Keratinocyte (primary cell): ENCODE measurements at regions not wholly inside any gene's neighbourhood (a gene's known extent, or its start where the extent isn't known, plus 50 kb on each side); places are given as distances from the start of the nearest gene placed in this dataset.
A peak's percentile ranks its signal among the peaks of the same experiment; 100 is the strongest.

Experiments used
- DNase-seq: peaks from one replicate; pipeline ENCODE4 v3.0.0-alpha.2; 2011; ENCODE audit warnings: low read depth, missing footprints, low spot score
- FAIRE-seq: peaks from 2 replicates; lab custom pipeline; 2011; peaks lifted over from hg19 to GRCh38; lab: Jason Lieb, UNC
- H2AFZ ChIP-seq: 2 replicates; pipeline ENCODE4 v1.6.0; 2012; ENCODE audit warnings: low read length, control low read depth, inconsistent platforms; ENCODE audit not compliant: control insufficient read depth
- H3K27ac ChIP-seq: 2 replicates; pipeline ENCODE4 v1.5.1; 2011; ENCODE audit warnings: low read length; ENCODE audit not compliant: control insufficient read depth, insufficient read depth
- H3K27me3 ChIP-seq: 3 replicates; pipeline ENCODE4 v1.6.0; 2011; ENCODE audit warnings: low read length; ENCODE audit not compliant: control insufficient read depth, insufficient read depth; ENCODE audit errors: extremely low read depth
- H3K36me3 ChIP-seq, 2 experiments: 2 replicates in 1 of 2; 3 replicates in 1 of 2; pipeline ENCODE4 v1.5.1; 2011; ENCODE audit warnings: low read length in 2 of 2, mild to moderate bottlenecking in 1 of 2; ENCODE audit not compliant: control insufficient read depth in 2 of 2, insufficient read depth in 2 of 2; ENCODE audit errors: extremely low read depth in 1 of 2
- H3K4me1 ChIP-seq: 3 replicates; pipeline ENCODE4 v1.5.1; 2011; ENCODE audit warnings: low read length; ENCODE audit not compliant: control insufficient read depth, insufficient read depth; ENCODE audit errors: extremely low read depth
- H3K4me2 ChIP-seq: 3 replicates; pipeline ENCODE4 v1.6.0; 2011; ENCODE audit warnings: low read depth, low read length; ENCODE audit not compliant: control insufficient read depth, insufficient read depth; ENCODE audit errors: extremely low read depth
- H3K4me3 ChIP-seq, 3 experiments: fragments of 200-600 bp in 1 of 3; sonication (generic) in 1 of 3; 2 replicates in 2 of 3; 3 replicates in 1 of 3; pipeline ENCODE4 v1.5.1; 2011 to 2016; ENCODE audit warnings: low read length in 3 of 3, mild to moderate bottlenecking in 3 of 3, control low read depth in 2 of 3, inconsistent platforms in 1 of 3, low read depth in 1 of 3, mixed read lengths in 1 of 3, mixed run types in 1 of 3, moderate library complexity in 1 of 3; ENCODE audit not compliant: control insufficient read depth in 2 of 3, insufficient read depth in 2 of 3; ENCODE audit errors: extremely low read depth in 1 of 3
- H3K79me2 ChIP-seq: 2 replicates; pipeline ENCODE4 v1.6.0; 2012; ENCODE audit warnings: low read length; ENCODE audit not compliant: control insufficient read depth, insufficient read depth
- H3K9ac ChIP-seq: 3 replicates; pipeline ENCODE4 v1.6.0; 2011; ENCODE audit warnings: low read length; ENCODE audit not compliant: control insufficient read depth, insufficient read depth; ENCODE audit errors: extremely low read depth
- H3K9me1 ChIP-seq: 3 replicates; pipeline ENCODE4 v1.6.0; 2011; ENCODE audit warnings: low read length; ENCODE audit not compliant: control insufficient read depth, insufficient read depth; ENCODE audit errors: extremely low read depth
- H3K9me3 ChIP-seq: 2 replicates; pipeline ENCODE4 v1.5.1; 2012; ENCODE audit warnings: low read depth, low read length; ENCODE audit not compliant: control insufficient read depth
- H4K20me1 ChIP-seq: 3 replicates; pipeline ENCODE4 v1.6.0; 2011; ENCODE audit warnings: low read length; ENCODE audit not compliant: control insufficient read depth, insufficient read depth; ENCODE audit errors: extremely low read depth
- CTCF ChIP-seq, 3 experiments: IDR thresholded peaks in 1 of 3; conservative IDR thresholded peaks in 1 of 3; optimal IDR thresholded peaks in 1 of 3; 2 replicates in 2 of 3; 3 replicates in 1 of 3; pipeline versions ENCODE3 to v1.5.1; 2011; ENCODE audit warnings: low read length in 3 of 3, mild to moderate bottlenecking in 3 of 3, moderate library complexity in 2 of 3, control low read depth in 1 of 3, inconsistent platforms in 1 of 3; ENCODE audit not compliant: insufficient read depth in 2 of 3; ENCODE audit errors: extremely low read depth in 1 of 3
- EZH2 ChIP-seq: IDR thresholded peaks from one replicate; pipeline ENCODE4 v1.6.1; 2012; ENCODE audit warnings: inconsistent platforms, mild to moderate bottlenecking, low read length, moderate library complexity
- dilution Hi-C: fragments of 300-500 bp; cut with MboI; formaldehyde crosslinking; loops from one replicate; pipeline ENCODE4 v1.7.0; 2020; ENCODE audit warnings: low sequenced_read_pairs; ENCODE audit not compliant: extremely low pct_ligation_motif_present

DNA sequence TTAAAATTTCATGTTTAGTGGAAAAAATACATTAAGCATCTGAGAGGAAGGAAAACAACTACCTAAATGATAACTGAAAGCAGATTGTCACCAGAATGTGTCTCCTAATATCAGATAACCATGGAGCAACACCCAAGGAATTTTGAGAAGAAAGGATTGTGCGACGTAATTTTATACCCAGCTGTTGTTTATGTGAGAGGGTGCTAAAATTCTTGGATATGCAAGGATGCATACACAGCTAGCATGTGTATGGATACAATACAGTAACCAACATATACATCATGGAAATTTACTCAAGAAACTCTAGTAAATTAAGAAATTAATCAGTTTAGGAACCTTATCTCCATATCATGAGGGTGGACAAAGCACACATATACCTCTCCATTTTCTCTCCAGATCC lies 290.9 kb downstream of the HS3ST3A1 start:
- Histone ChIP-seq H3K4me2 (no peak overlapping the region), H3K27ac (no peak overlapping the region), H3K4me1 (no peaks in the 10 kb centered on the region), H3K9ac (no peak overlapping the region), H3K79me2 (no peaks in the 10 kb centered on the region), H3K9me1 (no peaks in the 10 kb centered on the region), H3K27me3 (no peaks in the 10 kb centered on the region), H3K36me3 (no peaks in the 10 kb centered on the region), H4K20me1 (no peaks in the 10 kb centered on the region), H3K9me3 (no peaks in the 10 kb centered on the region), H2AFZ (no peak overlapping the region), H3K4me3 (no peak overlapping the region)
- dilution Hi-C loops, result no loop called here
- TF ChIP-seq EZH2, result no peak
- no peak for TF ChIP-seq CTCF (optimal IDR thresholded peaks at IDR 0.05 in 1 of 3, IDR thresholded peaks at IDR 0.05 in 1 of 3, conservative IDR thresholded peaks at IDR 0.05 in 1 of 3; ENCODE audit: extremely low read depth in 1 of 3, insufficient read depth in 2 of 3, low read length in 3 of 3)
- FAIRE-seq, result no peak
- DNase-seq, result no peak

GRCh38 chr17:13306310-13306962 lies 288.6 kb upstream of the ELAC2 start:
- no peak overlapping the region for H3K9ac ChIP-seq
- H3K36me3 ChIP-seq, result no peaks in the 10 kb centered on the region
- H3K79me2 ChIP-seq, result no peaks in the 10 kb centered on the region
- TF ChIP-seq CTCF (optimal IDR thresholded peaks at IDR 0.05 in 1 of 3, IDR thresholded peaks at IDR 0.05 in 1 of 3, conservative IDR thresholded peaks at IDR 0.05 in 1 of 3; ENCODE audit: extremely low read depth in 1 of 3, insufficient read depth in 2 of 3, low read length in 3 of 3) (peak; percentile 4 to 19 (median 15)), EZH2 (no peak)
- no peaks in the 10 kb centered on the region for H3K9me1 ChIP-seq
- no peak overlapping the region for H3K4me3 ChIP-seq
- no peak for FAIRE-seq
- H3K9me3 ChIP-seq, result no peaks in the 10 kb centered on the region
- dilution Hi-C loops, result no loop called here
- H3K27me3 ChIP-seq, result no peaks in the 10 kb centered on the region
- no peak for DNase-seq
- H3K27ac ChIP-seq, result no peak overlapping the region
- no peaks in the 10 kb centered on the region for H4K20me1 ChIP-seq
- no peak overlapping the region for H2AFZ ChIP-seq
- no peaks in the 10 kb centered on the region for H3K4me1 ChIP-seq
- H3K4me2 ChIP-seq, result no peak overlapping the region
